Kidney epithelial cell (primary cell): ENCODE measurements at regions not wholly inside any gene's neighbourhood (a gene's known extent, or its start where the extent isn't known, plus 50 kb on each side); places are given as distances from the start of the nearest gene placed in this dataset.

Experiments
- DNase-seq: peaks from one replicate; pipeline ENCODE4 v3.0.0-alpha.2; 2010; ENCODE audit warnings: low read depth
- H3K27me3 ChIP-seq: 2 replicates; pipeline ENCODE4 v1.6.0; 2011; ENCODE audit warnings: low read length; ENCODE audit not compliant: control insufficient read depth, insufficient read depth
- H3K36me3 ChIP-seq: 2 replicates; pipeline ENCODE4 v1.5.1; 2011; ENCODE audit warnings: low read length; ENCODE audit not compliant: control insufficient read depth, insufficient read depth
- H3K4me3 ChIP-seq: 2 replicates; pipeline ENCODE4 v1.5.1; 2011; ENCODE audit warnings: low read depth, mild to moderate bottlenecking, control low read depth, low read length
- TF ChIP-seq, protein P1 (sequence below): IDR thresholded peaks from 2 replicates; pipeline ENCODE4 v1.5.1; 2011; ENCODE audit warnings: mild to moderate bottlenecking, moderate library complexity, low read length, control low read depth, inconsistent platforms; ENCODE audit not compliant: insufficient read depth, poor library complexity, severe bottlenecking

DNA sequence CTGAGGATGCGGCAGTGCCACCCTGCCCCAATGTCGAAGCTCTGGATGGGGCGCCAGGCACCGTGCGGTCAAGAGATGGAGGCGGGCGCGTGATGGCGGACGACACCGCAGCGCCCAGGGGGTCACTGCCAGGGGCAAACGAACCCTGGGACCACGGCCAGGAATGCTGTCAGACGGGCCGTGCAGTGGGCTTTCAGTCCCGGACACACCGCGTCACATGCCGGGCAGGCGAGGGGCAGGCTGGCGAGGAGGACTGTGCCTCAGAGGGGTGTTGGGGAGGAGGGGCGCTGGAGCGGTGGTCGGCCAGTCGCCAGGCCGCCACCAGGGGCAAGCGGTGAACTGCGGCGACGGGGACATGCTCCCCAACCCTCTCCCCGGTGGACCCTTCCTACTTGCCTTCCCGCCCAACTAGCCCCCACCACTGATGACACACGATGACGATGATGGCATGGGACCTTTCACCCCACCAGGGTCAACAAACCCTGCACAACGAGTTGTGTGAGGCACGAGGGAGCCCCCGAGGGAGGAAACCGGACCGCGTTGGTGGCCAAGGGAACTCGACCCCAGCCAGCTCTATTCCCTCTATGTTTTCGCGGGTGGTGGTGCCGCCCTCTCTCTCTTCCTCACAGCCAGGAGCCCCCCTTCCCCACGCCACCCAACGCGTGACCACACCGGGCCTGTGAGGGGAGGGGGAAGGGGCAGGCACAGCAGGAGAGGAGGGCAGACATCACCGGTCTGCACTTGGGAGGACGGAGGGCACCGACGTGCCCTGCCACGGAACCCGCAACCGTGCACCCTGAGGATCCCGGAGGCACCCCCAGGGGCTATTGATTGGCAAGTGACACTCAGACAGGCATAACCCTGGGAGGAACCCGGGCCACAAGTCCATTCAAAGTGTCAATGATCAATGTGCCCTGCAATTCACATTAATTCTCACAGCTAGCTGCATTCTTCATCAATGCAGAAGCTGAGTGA, 1960.9 kb upstream of the DEFB115 start:
- Histone ChIP-seq H3K27me3 (no peaks in the 10 kb centered on the region), H3K4me3 (no peak overlapping the region), H3K36me3 (no peaks in the 10 kb centered on the region)
- TF ChIP-seq, protein P1, sequence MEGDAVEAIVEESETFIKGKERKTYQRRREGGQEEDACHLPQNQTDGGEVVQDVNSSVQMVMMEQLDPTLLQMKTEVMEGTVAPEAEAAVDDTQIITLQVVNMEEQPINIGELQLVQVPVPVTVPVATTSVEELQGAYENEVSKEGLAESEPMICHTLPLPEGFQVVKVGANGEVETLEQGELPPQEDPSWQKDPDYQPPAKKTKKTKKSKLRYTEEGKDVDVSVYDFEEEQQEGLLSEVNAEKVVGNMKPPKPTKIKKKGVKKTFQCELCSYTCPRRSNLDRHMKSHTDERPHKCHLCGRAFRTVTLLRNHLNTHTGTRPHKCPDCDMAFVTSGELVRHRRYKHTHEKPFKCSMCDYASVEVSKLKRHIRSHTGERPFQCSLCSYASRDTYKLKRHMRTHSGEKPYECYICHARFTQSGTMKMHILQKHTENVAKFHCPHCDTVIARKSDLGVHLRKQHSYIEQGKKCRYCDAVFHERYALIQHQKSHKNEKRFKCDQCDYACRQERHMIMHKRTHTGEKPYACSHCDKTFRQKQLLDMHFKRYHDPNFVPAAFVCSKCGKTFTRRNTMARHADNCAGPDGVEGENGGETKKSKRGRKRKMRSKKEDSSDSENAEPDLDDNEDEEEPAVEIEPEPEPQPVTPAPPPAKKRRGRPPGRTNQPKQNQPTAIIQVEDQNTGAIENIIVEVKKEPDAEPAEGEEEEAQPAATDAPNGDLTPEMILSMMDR: no peak
- no peak for DNase-seq

DNA sequence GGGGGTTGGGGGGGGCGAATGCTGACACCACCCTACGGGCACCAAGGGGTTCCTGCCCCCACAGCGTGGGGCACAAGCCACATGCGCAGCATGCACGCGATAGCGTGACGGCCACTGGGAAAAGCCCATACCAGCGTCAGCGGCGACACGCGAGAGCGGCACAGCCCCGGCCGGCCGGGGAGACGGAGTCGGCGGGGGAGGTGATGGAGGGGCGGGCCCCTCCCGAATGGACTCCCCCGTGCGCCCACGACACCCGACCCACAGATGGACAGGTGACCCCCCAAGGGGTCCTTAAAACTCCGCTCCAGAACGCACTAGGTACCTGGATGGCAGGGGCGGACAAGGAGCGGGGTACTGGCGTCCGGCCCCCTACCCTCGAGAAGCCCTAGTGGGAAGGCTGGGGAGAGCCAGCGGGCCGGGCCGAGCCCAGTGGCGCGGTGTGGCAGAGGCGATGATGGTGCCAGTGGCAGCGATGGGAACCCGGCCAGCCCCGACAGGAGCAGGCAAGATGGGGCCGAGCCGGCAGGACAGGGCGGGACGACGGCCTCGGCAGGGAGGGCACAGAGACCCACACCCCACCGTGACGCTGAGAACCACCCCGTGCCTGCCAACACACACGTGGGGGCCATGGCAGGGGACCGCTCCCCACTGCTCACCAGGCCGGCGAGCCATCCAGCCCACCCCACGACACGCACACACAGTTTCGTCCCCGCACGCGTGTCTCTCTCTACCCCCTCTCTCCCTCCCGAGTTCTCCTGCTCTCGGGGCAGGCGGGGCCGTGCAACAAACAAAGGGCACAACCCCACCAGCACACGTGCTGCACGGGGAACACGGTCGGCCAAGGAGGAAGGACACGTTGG, 1959.8 kb upstream of the DEFB115 start:
- Histone ChIP-seq H3K27me3 (no peaks in the 10 kb centered on the region), H3K4me3 (no peak overlapping the region), H3K36me3 (no peaks in the 10 kb centered on the region)
- no peak for DNase-seq
- TF ChIP-seq, protein P1: no peak

DNA sequence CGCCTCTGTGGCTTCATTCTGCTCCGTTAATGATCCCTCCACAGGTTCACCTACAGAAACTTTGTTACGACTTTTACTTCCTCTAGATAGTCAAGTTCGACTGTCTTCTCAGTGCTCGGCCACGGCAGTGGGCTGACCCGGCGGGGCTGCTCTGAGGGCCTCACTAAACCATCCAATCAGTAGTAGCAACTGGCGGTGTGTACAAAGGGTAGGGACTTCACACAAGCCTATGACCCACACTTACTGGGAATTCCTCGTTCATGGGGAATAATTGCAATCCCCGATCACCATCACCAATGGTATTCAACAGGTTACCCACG, 1959.2 kb upstream of the DEFB115 start:
- no peaks in the 10 kb centered on the region for H3K27me3 ChIP-seq
- TF ChIP-seq, protein P1: no peak
- DNase-seq: no peak
- H3K4me3 ChIP-seq: no peak overlapping the region
- H3K36me3 ChIP-seq: no peaks in the 10 kb centered on the region

DNA sequence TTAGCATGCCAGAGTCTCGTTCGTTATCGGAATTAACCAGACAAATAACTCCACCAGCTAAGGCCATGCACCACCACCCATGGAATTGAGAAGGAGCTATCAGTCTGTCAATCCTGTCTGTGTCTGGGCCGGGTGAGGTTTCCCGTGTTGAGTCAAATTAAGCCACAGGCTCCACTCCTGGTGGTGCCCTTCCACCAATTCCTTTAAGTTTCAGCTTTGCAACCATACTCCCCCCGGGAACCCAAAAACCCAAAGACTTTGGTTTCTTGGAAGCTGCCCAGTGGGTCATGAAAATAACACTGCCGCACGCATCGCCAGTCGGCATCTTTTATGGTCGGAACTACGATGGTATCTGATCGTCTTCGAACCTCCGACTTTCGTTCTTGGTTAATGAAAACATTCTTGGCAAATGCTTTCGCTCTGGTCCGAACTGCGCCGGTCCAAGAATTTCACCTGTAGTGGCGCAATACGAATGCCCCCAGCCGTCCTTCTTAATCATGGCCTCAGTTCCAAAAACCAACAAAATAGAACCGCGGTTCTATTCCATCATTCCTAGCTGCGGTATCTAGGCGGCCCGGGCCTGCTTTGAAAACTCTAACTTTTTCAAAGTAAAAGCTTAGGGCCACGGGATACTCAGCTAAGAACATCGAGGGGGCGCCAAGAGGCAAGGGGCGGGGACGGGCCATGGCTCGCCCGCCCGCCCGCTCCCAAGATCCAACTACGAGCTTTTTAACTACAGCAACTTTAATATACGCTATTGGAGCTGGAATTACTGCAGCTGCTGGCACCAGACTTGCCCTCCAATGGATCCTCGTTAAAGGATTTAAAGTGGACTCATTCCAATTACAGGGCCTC, 1958.5 kb upstream of the DEFB115 start:
- H3K4me3 ChIP-seq: no peak overlapping the region
- TF ChIP-seq, protein P1: no peak
- H3K36me3 ChIP-seq: no peaks in the 10 kb centered on the region
- H3K27me3 ChIP-seq: no peaks in the 10 kb centered on the region
- no peak for DNase-seq

DNA sequence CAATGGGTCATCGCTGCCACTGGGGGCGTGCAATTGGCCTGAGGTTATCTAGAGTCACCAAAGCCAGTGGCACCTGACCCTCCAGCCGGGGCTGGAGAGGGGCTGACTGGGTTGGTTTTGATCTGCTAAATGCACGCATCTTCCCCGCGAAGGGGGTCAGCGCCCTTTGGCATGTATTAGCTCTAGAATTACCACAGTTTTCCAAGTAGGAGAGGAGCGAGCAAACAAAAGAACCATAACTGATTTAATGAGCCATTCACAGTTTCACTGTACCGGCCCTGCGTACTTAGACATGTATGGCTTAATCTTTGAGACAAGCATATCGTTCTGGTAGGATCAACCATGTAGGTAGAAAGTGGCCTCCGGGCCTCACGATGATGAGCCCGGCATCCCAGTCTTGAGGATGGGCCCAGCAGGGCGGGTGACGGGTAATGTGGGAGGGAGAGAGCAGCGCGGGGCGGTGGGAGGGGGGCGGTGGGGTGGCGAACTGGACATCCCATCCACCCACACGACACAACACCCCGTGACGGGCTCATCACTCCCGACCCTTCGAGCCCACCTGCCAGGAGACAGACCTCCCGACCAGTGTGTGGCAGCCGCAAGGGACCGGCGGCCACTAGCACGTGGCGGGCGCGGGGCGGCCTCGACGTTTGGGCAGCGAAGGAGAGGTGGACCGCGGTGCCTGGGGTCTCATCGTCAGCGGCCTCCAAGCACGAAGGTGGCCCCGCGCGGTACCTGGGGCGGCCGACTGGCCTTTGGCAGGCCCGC, 1957.5 kb upstream of the DEFB115 start:
- DNase-seq: no peak
- TF ChIP-seq, protein P1: no peak
- Histone ChIP-seq H3K27me3 (no peaks in the 10 kb centered on the region), H3K4me3 (no peak overlapping the region), H3K36me3 (no peaks in the 10 kb centered on the region)
